GM13977 (cell line): ENCODE measurements at regions not wholly inside any gene's neighbourhood (a gene's known extent, or its start where the extent isn't known, plus 50 kb on each side); places are given as distances from the start of the nearest gene placed in this dataset.

Source experiments
- DNase-seq: peaks from one replicate; pipeline ENCODE4 v3.0.0; 2012; ENCODE audit warnings: low spot score
- CTCF ChIP-seq: IDR thresholded peaks from 2 replicates; pipeline ENCODE4 v1.5.1; 2012; ENCODE audit warnings: mild to moderate bottlenecking, control low read depth; ENCODE audit not compliant: insufficient read depth; ENCODE audit errors: extremely low read depth, missing control alignments
- in situ Hi-C: fragments of 300-500 bp; cut with MboI; formaldehyde crosslinking; loops from one replicate; pipeline ENCODE4 v1.12.0; 2022; ENCODE audit warnings: low sequenced_read_pairs, low pct_unique_long_range_greater_than_20kb, mixed read lengths, inconsistent platforms; ENCODE audit not compliant: unreplicated experiment

GRCh38 chr3:104646196-104646595 is 720.5 kb upstream of the ALCAM start:
- no peak for TF ChIP-seq CTCF
- in situ Hi-C loops: no loop called here
- DNase-seq: no peak

GRCh38 chr3:104648823-104649222 is 717.9 kb upstream of the ALCAM start:
- no peak for TF ChIP-seq CTCF
- in situ Hi-C loops: no loop called here
- DNase-seq: no peak

DNA sequence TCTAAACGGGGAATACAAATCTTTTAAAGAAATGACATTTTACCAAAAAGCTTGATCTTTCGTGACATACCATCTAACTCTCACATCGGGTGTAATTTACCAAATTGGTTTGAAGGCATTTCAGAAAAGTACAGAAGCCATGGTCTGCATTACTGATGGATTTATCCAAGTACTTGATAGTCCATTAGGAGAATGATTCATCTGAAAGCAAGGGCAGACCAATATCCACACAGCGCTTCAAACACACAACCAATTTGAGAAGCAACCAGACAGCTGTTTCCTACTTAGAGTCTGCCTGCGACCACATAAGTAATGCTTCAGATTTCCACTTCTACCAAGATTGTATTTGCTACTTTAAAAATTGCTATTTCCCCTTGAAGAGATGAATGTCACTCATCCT is 697.6 kb upstream of the ALCAM start:
- TF ChIP-seq CTCF: no peak
- in situ Hi-C loops: no loop called here
- no peak for DNase-seq

- TF ChIP-seq CTCF: no peak
- DNase-seq: no peak
- in situ Hi-C loops: no loop called here
These were observed 694.4 kb upstream of the ALCAM start for GRCh38 chr3:104672331-104672730.

- no peak for TF ChIP-seq CTCF
- no peak for DNase-seq
- in situ Hi-C loops: no loop called here
These were observed 692.7 kb upstream of the ALCAM start for GRCh38 chr3:104673981-104674380.

DNA sequence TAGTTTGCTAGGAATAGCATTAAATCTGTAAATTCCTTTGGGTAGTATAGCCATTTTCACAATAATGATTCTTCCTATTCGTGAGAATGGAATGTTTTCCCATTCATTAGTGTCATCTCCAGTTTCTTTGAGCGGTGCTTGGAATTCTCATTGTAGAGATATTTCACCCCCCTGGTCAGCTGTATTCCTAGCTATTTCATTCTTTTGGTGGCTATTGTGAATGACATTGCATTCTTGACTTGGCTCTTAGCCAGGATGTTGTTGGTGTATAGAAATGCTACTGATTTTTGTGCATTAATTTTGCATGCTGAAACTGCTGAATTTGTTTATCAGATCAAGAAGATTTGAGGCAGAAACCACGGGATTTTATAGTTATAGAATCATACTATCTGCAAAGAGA is 690.5 kb upstream of the ALCAM start:
- no peak for TF ChIP-seq CTCF
- no peak for DNase-seq
- in situ Hi-C loops: no loop called here

DNA sequence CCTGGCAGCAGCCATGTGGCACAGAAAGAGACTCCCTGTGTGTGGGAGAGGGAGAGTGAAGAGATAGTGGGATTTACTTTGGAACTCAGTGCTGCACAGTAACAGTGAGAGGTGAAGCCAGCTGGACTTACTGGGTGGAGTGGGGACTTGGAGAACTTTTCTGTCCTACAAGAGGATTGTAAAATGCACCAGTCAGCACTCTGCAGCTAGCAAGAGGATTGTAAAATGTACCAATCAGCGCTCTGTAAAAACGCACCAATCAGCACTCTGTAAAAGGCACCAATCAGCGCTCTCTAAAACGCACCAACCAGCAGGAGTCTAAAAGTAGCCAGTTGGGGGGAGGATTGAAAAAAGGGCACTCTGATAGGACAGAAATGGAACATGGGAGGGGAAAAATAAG is 688.8 kb upstream of the ALCAM start:
- in situ Hi-C loops: no loop called here
- no peak for TF ChIP-seq CTCF
- DNase-seq: no peak
